Endometrium (tissue), 2 donors: ENCODE measurements at regions not wholly inside any gene's neighbourhood (a gene's known extent, or its start where the extent isn't known, plus 50 kb on each side); places are given as distances from the start of the nearest gene placed in this dataset.

Experiments
- FAIRE-seq: peaks from 2 replicates; lab custom pipeline; 2012; peaks lifted over from hg19 to GRCh38; lab: Jason Lieb, UNC
- donor health status: control.
- donor health status: control.

GRCh38 chr19:29093553-29093908 lies 119.4 kb downstream of the UQCRFS1 start:
- FAIRE-seq = no peak

GRCh38 chr19:29092712-29093552 lies 120.0 kb downstream of the UQCRFS1 start:
- FAIRE-seq = no peak

GRCh38 chr19:29090783-29091526 lies 122.0 kb downstream of the UQCRFS1 start:
- no peak for FAIRE-seq

GRCh38 chr19:29089315-29089870 lies 123.6 kb downstream of the UQCRFS1 start:
- no peak for FAIRE-seq

- FAIRE-seq = no peak
These were observed 124.2 kb downstream of the UQCRFS1 start for GRCh38 chr19:29088761-29089160.

GRCh38 chr19:29086646-29087045 lies 126.3 kb downstream of the UQCRFS1 start:
- FAIRE-seq = no peak

- FAIRE-seq = no peak
These were observed 126.8 kb downstream of the UQCRFS1 start for GRCh38 chr19:29086182-29086581.

GRCh38 chr19:29085630-29086029 lies 127.3 kb downstream of the UQCRFS1 start:
- FAIRE-seq = no peak

- no peak for FAIRE-seq
These were observed 127.7 kb downstream of the UQCRFS1 start for GRCh38 chr19:29085206-29085605.

- no peak for FAIRE-seq
These were observed 128.7 kb downstream of the UQCRFS1 start for GRCh38 chr19:29084266-29084665.

GRCh38 chr19:29083863-29084262 lies 129.1 kb downstream of the UQCRFS1 start:
- no peak for FAIRE-seq

- FAIRE-seq = no peak
These were observed 133.5 kb downstream of the UQCRFS1 start for GRCh38 chr19:29079356-29080032.

GRCh38 chr19:29076963-29077362 lies 136.0 kb downstream of the UQCRFS1 start:
- no peak for FAIRE-seq

GRCh38 chr19:29076161-29076560 lies 136.8 kb downstream of the UQCRFS1 start:
- FAIRE-seq = no peak

GRCh38 chr19:29075149-29075548 lies 137.8 kb downstream of the UQCRFS1 start:
- no peak for FAIRE-seq

- no peak for FAIRE-seq
These were observed 138.4 kb downstream of the UQCRFS1 start for GRCh38 chr19:29074579-29074978.

GRCh38 chr19:29067831-29068230 lies 145.1 kb downstream of the UQCRFS1 start:
- FAIRE-seq = no peak

- FAIRE-seq = no peak
These were observed 150.2 kb downstream of the UQCRFS1 start for GRCh38 chr19:29062475-29063435.

- no peak for FAIRE-seq
These were observed 152.1 kb downstream of the UQCRFS1 start for GRCh38 chr19:29060813-29061364.

- FAIRE-seq = no peak
These were observed 156.4 kb downstream of the UQCRFS1 start for GRCh38 chr19:29056535-29056934.
